PC-9 (cell line): ENCODE measurements at regions not wholly inside any gene's neighbourhood (a gene's known extent, or its start where the extent isn't known, plus 50 kb on each side); places are given as distances from the start of the nearest gene placed in this dataset.

Source experiments
- BruUV-seq: library from RNA; stranded (reverse); fragments of 400-500 nt; replicated peaks from 2 replicates; lab custom pipeline; 2021; lab: Mats Ljungman, UMichigan
- CTCF ChIA-PET: fragments of 300-600 bp; sonication (Branson Sonifier 250); formaldehyde crosslinking; loops from one replicate; lab custom pipeline; 2022; ENCODE audit warnings: antibody characterized with exemption; lab: Charles Lee
- POLR2A ChIA-PET: fragments of 300-600 bp; sonication (Branson Sonifier 250); formaldehyde crosslinking; loops from one replicate; lab custom pipeline; 2022; ENCODE audit warnings: antibody characterized with exemption; ENCODE audit not compliant: unreplicated experiment; lab: Charles Lee
- DNase-seq, 2 experiments: peaks; one replicate each; pipeline versions ENCODE4 v3.0.0 to v3.0.0-alpha.2; 2015 to 2022; ENCODE audit warnings: mixed read lengths in 1 of 2
- H2AFZ ChIP-seq: fragments of 200-600 bp; sonication (generic); 2 replicates; pipeline ENCODE4 v1.8.1; 2017; ENCODE audit warnings: antibody characterized with exemption
- H3F3A ChIP-seq: fragments of 200-600 bp; sonication (generic); 2 replicates; pipeline ENCODE4 v1.8.1; 2017; ENCODE audit warnings: antibody characterized with exemption, mild to moderate bottlenecking, low read depth; ENCODE audit not compliant: insufficient read depth
- H3K27ac ChIP-seq: fragments of 200-600 bp; sonication (generic); 2 replicates; pipeline ENCODE4 v1.6.1; 2016; ENCODE audit warnings: mixed run types
- H3K27me3 ChIP-seq: fragments of 200-600 bp; sonication (generic); 2 replicates; pipeline ENCODE4 v1.6.1; 2016; ENCODE audit warnings: low read depth, mixed run types; ENCODE audit not compliant: insufficient read depth
- H3K36me3 ChIP-seq: fragments of 200-600 bp; sonication (generic); 2 replicates; pipeline ENCODE4 v1.6.1; 2016; ENCODE audit warnings: low read depth, mixed run types
- H3K4me1 ChIP-seq: fragments of 200-600 bp; sonication (generic); replicated peaks from 2 replicates; pipeline ENCODE4 v1.6.1; 2016; ENCODE audit warnings: mixed run types; ENCODE audit not compliant: insufficient read depth
- H3K4me2 ChIP-seq: fragments of 200-600 bp; sonication (generic); 2 replicates; pipeline ENCODE4 v1.6.1; 2017; ENCODE audit warnings: mixed run types
- H3K4me3 ChIP-seq: fragments of 200-600 bp; sonication (generic); 2 replicates; pipeline ENCODE4 v1.6.1; 2016; ENCODE audit warnings: mixed run types
- H3K79me2 ChIP-seq: fragments of 200-600 bp; sonication (generic); 2 replicates; pipeline ENCODE4 v1.6.1; 2017; ENCODE audit warnings: low read depth, mixed run types
- H3K9me2 ChIP-seq: fragments of 200-600 bp; sonication (generic); 2 replicates; pipeline ENCODE4 v1.8.1; 2017; ENCODE audit warnings: mild to moderate bottlenecking; ENCODE audit not compliant: insufficient read depth
- H3K9me3 ChIP-seq: fragments of 200-600 bp; sonication (generic); 2 replicates; pipeline ENCODE4 v1.8.1; 2016; ENCODE audit warnings: low read depth; ENCODE audit not compliant: insufficient read depth
- H4K20me1 ChIP-seq: fragments of 200-600 bp; sonication (generic); 2 replicates; pipeline ENCODE4 v1.8.1; 2017; ENCODE audit not compliant: insufficient read depth
- EZH2 ChIP-seq: fragments of 200-600 bp; sonication (generic); IDR thresholded peaks from 2 replicates; pipeline ENCODE4 v1.8.0; 2017; ENCODE audit warnings: antibody characterized with exemption, low read depth
- intact Hi-C: fragments of 100-400 bp; cut with micrococcal nuclease; formaldehyde crosslinking; loops from one replicate; pipeline ENCODE4 v1.10.0; 2022; ENCODE audit not compliant: unreplicated experiment
- TF ChIP-seq, protein P1 (sequence below): fragments of 200-600 bp; sonication (generic); conservative IDR thresholded peaks from 2 replicates; pipeline ENCODE4 v1.6.1; 2017; ENCODE audit warnings: mixed run types, antibody characterized with exemption, mild to moderate bottlenecking, moderate library complexity

DNA sequence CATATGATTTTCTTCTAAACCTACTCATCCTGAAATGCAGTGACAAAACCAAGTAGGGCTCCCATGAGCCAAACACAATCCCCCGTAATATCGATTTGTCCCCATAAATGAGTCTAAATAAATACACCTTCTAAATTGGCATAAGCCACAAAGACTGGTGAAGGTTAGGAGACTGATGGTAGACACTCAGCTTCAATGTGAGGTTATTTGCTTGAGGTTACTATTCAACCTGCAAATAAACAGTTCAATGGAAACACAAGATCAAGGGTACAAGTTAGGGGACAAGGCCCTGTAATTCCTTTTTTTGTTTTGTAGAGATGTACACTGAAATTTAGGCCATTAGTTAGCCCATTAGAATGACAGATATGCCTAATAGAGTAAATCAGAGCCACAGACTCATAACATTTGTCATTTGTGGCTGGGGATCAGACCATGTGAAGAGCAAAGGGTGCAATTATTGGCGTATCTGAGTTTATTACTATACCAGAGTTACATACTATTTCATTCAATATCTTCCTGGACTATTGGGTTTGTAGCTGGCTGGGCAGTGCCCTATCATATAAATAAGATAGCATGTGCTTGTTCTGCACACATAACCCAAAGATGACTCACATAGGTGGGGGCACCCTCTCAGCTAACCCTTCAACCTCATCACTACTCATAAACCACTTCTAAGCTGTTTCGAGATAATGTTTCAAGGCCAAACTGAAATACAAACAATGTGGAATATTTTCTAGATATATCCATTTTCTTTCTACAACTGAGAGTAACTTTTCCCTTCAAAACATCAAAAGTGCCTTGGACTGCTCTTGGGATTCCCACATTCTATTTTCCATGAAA lies 695.3 kb downstream of the KCNA4 start:
- no peak for TF ChIP-seq EZH2
- TF ChIP-seq, protein P1, sequence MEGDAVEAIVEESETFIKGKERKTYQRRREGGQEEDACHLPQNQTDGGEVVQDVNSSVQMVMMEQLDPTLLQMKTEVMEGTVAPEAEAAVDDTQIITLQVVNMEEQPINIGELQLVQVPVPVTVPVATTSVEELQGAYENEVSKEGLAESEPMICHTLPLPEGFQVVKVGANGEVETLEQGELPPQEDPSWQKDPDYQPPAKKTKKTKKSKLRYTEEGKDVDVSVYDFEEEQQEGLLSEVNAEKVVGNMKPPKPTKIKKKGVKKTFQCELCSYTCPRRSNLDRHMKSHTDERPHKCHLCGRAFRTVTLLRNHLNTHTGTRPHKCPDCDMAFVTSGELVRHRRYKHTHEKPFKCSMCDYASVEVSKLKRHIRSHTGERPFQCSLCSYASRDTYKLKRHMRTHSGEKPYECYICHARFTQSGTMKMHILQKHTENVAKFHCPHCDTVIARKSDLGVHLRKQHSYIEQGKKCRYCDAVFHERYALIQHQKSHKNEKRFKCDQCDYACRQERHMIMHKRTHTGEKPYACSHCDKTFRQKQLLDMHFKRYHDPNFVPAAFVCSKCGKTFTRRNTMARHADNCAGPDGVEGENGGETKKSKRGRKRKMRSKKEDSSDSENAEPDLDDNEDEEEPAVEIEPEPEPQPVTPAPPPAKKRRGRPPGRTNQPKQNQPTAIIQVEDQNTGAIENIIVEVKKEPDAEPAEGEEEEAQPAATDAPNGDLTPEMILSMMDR, result no peak
- no peaks in the 10 kb centered on the region for H4K20me1 ChIP-seq
- H3K9me3 ChIP-seq, result no peaks in the 10 kb centered on the region
- no peak overlapping the region for H3K4me2 ChIP-seq
- intact Hi-C loops, result no loop called here
- no TSS peak for BruUV-seq
- ChIA-PET POLR2A (no interaction called here), CTCF (no interaction called here)
- no peak overlapping the region for H3K4me3 ChIP-seq
- H3K36me3 ChIP-seq, result no peaks in the 10 kb centered on the region
- H3K27ac ChIP-seq, result no peak overlapping the region
- no peaks in the 10 kb centered on the region for H3K4me1 ChIP-seq
- no peaks in the 10 kb centered on the region for H3F3A ChIP-seq
- peak in 1 of 2 experiments; percentile 27 for DNase-seq
- no peaks in the 10 kb centered on the region for H3K27me3 ChIP-seq
- no peaks in the 10 kb centered on the region for H3K9me2 ChIP-seq
- no peaks in the 10 kb centered on the region for H3K79me2 ChIP-seq
- H2AFZ ChIP-seq, result no peak overlapping the region

DNA sequence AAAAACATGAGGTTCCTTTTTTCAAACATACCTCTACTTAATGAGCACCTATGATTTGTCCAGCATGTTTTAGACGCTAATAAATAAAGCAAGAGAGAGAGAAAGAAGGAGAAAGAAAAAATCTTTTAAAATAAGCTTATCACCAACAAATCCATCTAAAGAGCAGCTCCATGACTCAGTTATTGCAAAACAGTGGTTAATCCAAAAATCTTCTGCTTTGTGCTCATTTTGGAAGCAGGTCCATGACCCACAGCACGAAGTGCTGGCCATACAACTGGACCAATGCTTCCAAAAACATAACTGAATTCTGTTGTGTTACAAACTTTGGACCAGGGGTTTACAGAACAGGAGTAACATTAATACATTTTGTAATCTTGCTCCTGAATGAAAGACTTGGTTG lies 696.6 kb downstream of the KCNA4 start:
- Histone ChIP-seq H2AFZ (no peak overlapping the region), H3K9me3 (no peaks in the 10 kb centered on the region), H3K27me3 (no peaks in the 10 kb centered on the region), H3F3A (no peaks in the 10 kb centered on the region), H3K4me3 (no peak overlapping the region), H3K36me3 (no peaks in the 10 kb centered on the region), H3K4me1 (no peaks in the 10 kb centered on the region), H4K20me1 (no peaks in the 10 kb centered on the region), H3K9me2 (no peaks in the 10 kb centered on the region), H3K27ac (no peak overlapping the region), H3K79me2 (no peaks in the 10 kb centered on the region), H3K4me2 (no peak overlapping the region)
- CTCF ChIA-PET, result no interaction called here
- BruUV-seq, result no TSS peak
- intact Hi-C loops, result no loop called here
- POLR2A ChIA-PET, result no interaction called here
- DNase-seq, result no peak
- TF ChIP-seq, protein P1, result no peak
- no peak for TF ChIP-seq EZH2

DNA sequence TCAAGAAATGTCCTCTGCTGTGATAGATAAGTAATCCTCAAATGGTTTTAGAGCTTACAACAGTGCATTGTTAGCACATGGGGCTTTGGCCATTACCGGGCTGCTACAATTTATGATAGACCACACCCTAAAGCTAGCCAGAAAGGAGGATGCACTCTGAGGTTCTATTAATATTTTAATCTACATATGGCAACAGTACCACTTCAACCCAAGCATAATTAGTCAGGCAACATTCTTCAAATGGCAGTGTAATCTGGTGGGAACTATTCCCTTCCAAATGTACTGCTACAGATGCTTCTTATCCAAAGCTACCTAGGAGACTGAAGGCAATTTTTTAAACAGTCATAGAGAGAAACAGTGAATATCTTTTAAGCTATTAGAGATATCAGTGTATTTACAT lies 697.6 kb downstream of the KCNA4 start:
- TF ChIP-seq, protein P1, result no peak
- no peak for TF ChIP-seq EZH2
- BruUV-seq, result no TSS peak
- ChIA-PET CTCF (no interaction called here), POLR2A (no interaction called here)
- Histone ChIP-seq H3K4me2 (no peak overlapping the region), H3K36me3 (no peaks in the 10 kb centered on the region), H3K9me3 (no peaks in the 10 kb centered on the region), H2AFZ (no peak overlapping the region), H3K9me2 (no peaks in the 10 kb centered on the region), H3K27me3 (no peaks in the 10 kb centered on the region), H3K4me3 (no peak overlapping the region), H3K27ac (no peak overlapping the region), H3F3A (no peaks in the 10 kb centered on the region), H3K79me2 (no peaks in the 10 kb centered on the region), H4K20me1 (no peaks in the 10 kb centered on the region), H3K4me1 (no peaks in the 10 kb centered on the region)
- no peak for DNase-seq
- intact Hi-C loops, result no loop called here
